Activated B cell treated with CpG ODN at 0.5 μM for 24 hours (primary cell): ENCODE measurements at regions not wholly inside any gene's neighbourhood (a gene's known extent, or its start where the extent isn't known, plus 50 kb on each side); places are given as distances from the start of the nearest gene placed in this dataset.

ENCODE experiments used
- ATAC-seq: fragments of 200-7000 bp; cut with Tn5 transposase; one replicate; pipeline ENCODE4 v1.10.0; 2021; ENCODE audit warnings: low read depth, mild to moderate bottlenecking, moderate library complexity
- CTCF ChIA-PET: fragments of 350-600 bp; sonication (Branson Sonifier 250); formaldehyde crosslinking; loops from one replicate; lab custom pipeline; 2021; ENCODE audit warnings: antibody characterized with exemption; lab: Charles Lee
- POLR2A ChIA-PET: fragments of 350-600 bp; sonication (Branson Sonifier 250); formaldehyde crosslinking; loops from one replicate; lab custom pipeline; 2021; ENCODE audit warnings: antibody characterized with exemption; lab: Charles Lee
- DNase-seq: peaks from one replicate; pipeline ENCODE4 v3.0.0; 2022
- H3K27ac Mint-ChIP-seq: one replicate; pipeline ENCODE4 v1.8.0; 2020; ENCODE audit warnings: mixed read lengths
- H3K27me3 Mint-ChIP-seq: one replicate; pipeline ENCODE4 v1.8.0; 2021; ENCODE audit warnings: mixed read lengths
- H3K36me3 Mint-ChIP-seq: one replicate; pipeline ENCODE4 v1.8.0; 2021; ENCODE audit warnings: low read depth, mixed read lengths
- H3K4me1 Mint-ChIP-seq: one replicate; pipeline ENCODE4 v1.8.0; 2021; ENCODE audit warnings: mixed read lengths
- H3K4me3 Mint-ChIP-seq: one replicate; pipeline ENCODE4 v1.8.0; 2020; ENCODE audit warnings: mild to moderate bottlenecking, mixed read lengths
- H3K9me3 Mint-ChIP-seq: one replicate; pipeline ENCODE4 v1.8.0; 2020; ENCODE audit warnings: mixed read lengths
- CTCF ChIP-seq: fragments of 200-600 bp; IDR thresholded peaks from one replicate; pipeline ENCODE4 v1.8.0; 2022; ENCODE audit warnings: antibody characterized with exemption, mild to moderate bottlenecking
- intact Hi-C: fragments of 100-400 bp; cut with micrococcal nuclease; formaldehyde crosslinking; loops from one replicate; pipeline ENCODE4 v1.15.1; 2024

DNA sequence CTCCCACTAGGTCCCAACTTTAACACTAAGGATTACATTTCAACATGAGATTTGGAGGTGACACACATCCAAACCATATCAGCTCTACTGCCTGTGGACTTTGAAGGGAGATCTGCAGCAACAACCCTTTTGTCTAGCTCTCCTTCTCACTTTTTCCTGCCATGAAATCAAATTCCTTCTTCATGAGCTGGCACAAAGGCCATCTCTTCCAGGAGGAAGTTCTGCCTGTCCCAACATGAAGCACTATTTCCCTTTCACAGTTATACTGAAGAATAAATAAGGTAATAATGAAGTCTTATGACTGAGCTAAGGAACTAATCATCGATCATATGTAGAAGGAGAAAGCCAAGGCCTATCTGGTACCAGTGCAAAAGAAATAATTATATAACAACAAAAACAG is 253.5 kb upstream of the TENM4 start:
- no peaks in the 10 kb centered on the region for H3K4me1 Mint-ChIP-seq
- ATAC-seq (no peak), DNase-seq (no peak)
- H3K27ac Mint-ChIP-seq: no peak overlapping the region
- no peaks in the 10 kb centered on the region for H3K9me3 Mint-ChIP-seq
- ChIA-PET CTCF (no interaction called here), POLR2A (no interaction called here)
- no peak for TF ChIP-seq CTCF
- intact Hi-C loops: no loop called here
- H3K36me3 Mint-ChIP-seq: no peaks in the 10 kb centered on the region
- H3K4me3 Mint-ChIP-seq: no peak overlapping the region
- no peaks in the 10 kb centered on the region for H3K27me3 Mint-ChIP-seq

- Mint-ChIP-seq H3K4me3 (no peak overlapping the region), H3K9me3 (no peaks in the 10 kb centered on the region), H3K4me1 (no peaks in the 10 kb centered on the region), H3K27me3 (no peaks in the 10 kb centered on the region), H3K36me3 (no peaks in the 10 kb centered on the region), H3K27ac (no peak overlapping the region)
- CTCF ChIA-PET: no interaction called here
- POLR2A ChIA-PET: no interaction called here
- DNase-seq: no peak
- no peak for ATAC-seq
- TF ChIP-seq CTCF: no peak
- intact Hi-C loops: no loop called here
Observed at GRCh38 chr11:79691445-79691844, 250.6 kb upstream of the TENM4 start.

GRCh38 chr11:79686703-79687419 is 246.0 kb upstream of the TENM4 start:
- no peaks in the 10 kb centered on the region for H3K9me3 Mint-ChIP-seq
- H3K27ac Mint-ChIP-seq: no peak overlapping the region
- CTCF ChIA-PET: no interaction called here
- ATAC-seq (no peak), DNase-seq (no peak)
- no peak for TF ChIP-seq CTCF
- H3K27me3 Mint-ChIP-seq: no peaks in the 10 kb centered on the region
- POLR2A ChIA-PET: no interaction called here
- intact Hi-C loops: no loop called here
- H3K4me1 Mint-ChIP-seq: no peaks in the 10 kb centered on the region
- no peaks in the 10 kb centered on the region for H3K36me3 Mint-ChIP-seq
- H3K4me3 Mint-ChIP-seq: no peak overlapping the region

GRCh38 chr11:79683930-79684329 is 243.1 kb upstream of the TENM4 start:
- CTCF ChIA-PET: no interaction called here
- POLR2A ChIA-PET: no interaction called here
- Mint-ChIP-seq H3K27ac (no peak overlapping the region), H3K36me3 (no peaks in the 10 kb centered on the region), H3K4me3 (no peak overlapping the region), H3K9me3 (no peaks in the 10 kb centered on the region), H3K27me3 (no peaks in the 10 kb centered on the region), H3K4me1 (no peaks in the 10 kb centered on the region)
- ATAC-seq (no peak), DNase-seq (no peak)
- TF ChIP-seq CTCF: no peak
- intact Hi-C loops: no loop called here

DNA sequence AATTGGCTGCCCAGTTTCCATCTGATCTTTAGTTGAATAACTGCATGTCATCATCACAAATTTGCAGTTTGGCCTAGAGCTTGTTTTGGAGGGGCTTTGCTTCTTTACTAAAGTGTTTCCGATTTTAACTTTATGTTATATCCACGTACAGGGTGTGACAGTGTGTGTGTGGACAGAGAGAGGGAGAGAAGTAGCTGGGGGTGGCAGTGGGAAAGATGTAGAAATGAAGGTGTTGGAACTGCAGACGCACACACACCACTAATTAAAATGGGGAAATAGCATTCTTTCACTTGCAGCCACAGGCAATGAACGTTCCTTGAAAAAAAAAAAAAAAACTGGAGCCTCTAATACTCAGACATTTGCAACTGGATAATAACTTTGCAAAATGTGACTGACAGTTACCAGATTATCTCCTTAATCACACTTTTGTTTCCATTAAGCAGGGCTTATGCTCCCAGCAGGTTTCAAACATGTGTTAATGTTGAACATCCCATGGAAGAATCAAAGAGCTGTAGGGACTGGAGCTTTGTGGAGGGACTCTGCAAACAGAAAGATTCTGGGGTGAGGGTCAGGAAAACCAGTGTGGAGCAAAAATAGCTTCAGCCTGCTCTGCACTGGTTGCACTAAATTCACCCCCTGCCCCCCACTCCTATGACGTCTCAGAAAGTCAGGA is 238.1 kb upstream of the TENM4 start:
- Mint-ChIP-seq H3K27me3 (no peaks in the 10 kb centered on the region), H3K4me1 (no peaks in the 10 kb centered on the region), H3K36me3 (no peaks in the 10 kb centered on the region), H3K27ac (no peak overlapping the region), H3K9me3 (no peaks in the 10 kb centered on the region), H3K4me3 (no peak overlapping the region)
- no peak for TF ChIP-seq CTCF
- POLR2A ChIA-PET: no interaction called here
- no peak for ATAC-seq
- intact Hi-C loops: no loop called here
- CTCF ChIA-PET: no interaction called here
- no peak for DNase-seq
